Mesodermal cell (in vitro differentiated cells): ENCODE measurements at regions not wholly inside any gene's neighbourhood (a gene's known extent, or its start where the extent isn't known, plus 50 kb on each side); places are given as distances from the start of the nearest gene placed in this dataset.

Experiments
- H3K27ac ChIP-seq: 2 replicates; pipeline ENCODE4 v1.7.0; 2013; ENCODE audit warnings: mild to moderate bottlenecking, low read depth, low read length, moderate library complexity; ENCODE audit not compliant: severe bottlenecking
- H3K36me3 ChIP-seq: 2 replicates; pipeline ENCODE4 v1.7.1; 2013; ENCODE audit warnings: mild to moderate bottlenecking, low read length, moderate library complexity; ENCODE audit not compliant: control insufficient read depth, insufficient read depth
- H3K4me1 ChIP-seq: one replicate; pipeline ENCODE4 v1.7.1; 2013; ENCODE audit warnings: mild to moderate bottlenecking, low read length; ENCODE audit not compliant: insufficient read depth, control insufficient read depth, poor library complexity, severe bottlenecking
- H3K4me3 ChIP-seq: 2 replicates; pipeline ENCODE4 v1.7.0; 2013; ENCODE audit warnings: low read length, control low read depth, mild to moderate bottlenecking; ENCODE audit not compliant: insufficient read depth, poor library complexity, severe bottlenecking; ENCODE audit errors: extremely low read depth
- H3K9me3 ChIP-seq: 2 replicates; pipeline ENCODE4 v1.7.1; 2013; ENCODE audit warnings: mild to moderate bottlenecking, low read length, moderate library complexity; ENCODE audit not compliant: control insufficient read depth
- WGBS, 2 experiments: methylation state at CpG; one replicate each; pipeline ENCODE4 v1.1.5; 2013; ENCODE audit warnings: missing lambda C conversion rate in 2 of 2; ENCODE audit not compliant: insufficient coverage in 2 of 2; 5-methylcytosine and 5-hydroxymethylcytosine counted together

GRCh38 chr18:65477455-65477854 lies 273.4 kb upstream of the CDH7 start:
- no peaks in the 10 kb centered on the region for H3K9me3 ChIP-seq
- no peaks in the 10 kb centered on the region for H3K36me3 ChIP-seq
- no peak overlapping the region for H3K27ac ChIP-seq
- no peaks in the 10 kb centered on the region for H3K4me1 ChIP-seq
- H3K4me3 ChIP-seq, result no peak overlapping the region
- WGBS, 2 experiments, result 93 to 96% methylated on average over 3 of the region's 3 CpGs

GRCh38 chr18:65468881-65469280 lies 281.9 kb upstream of the CDH7 start:
- H3K4me1 ChIP-seq, result no peaks in the 10 kb centered on the region
- no peak overlapping the region for H3K27ac ChIP-seq
- H3K36me3 ChIP-seq, result no peaks in the 10 kb centered on the region
- no peak overlapping the region for H3K4me3 ChIP-seq
- no peaks in the 10 kb centered on the region for H3K9me3 ChIP-seq
- 74 to 93% methylated on average over 3 of the region's 3 CpGs for WGBS, 2 experiments

GRCh38 chr18:65464361-65464760 lies 286.5 kb upstream of the CDH7 start:
- H3K27ac ChIP-seq, result no peak overlapping the region
- WGBS, 2 experiments, result 78% methylated on average over 1 of the region's 1 CpG; no CpG with 5 or more reads in 1 of the 2 experiments
- no peaks in the 10 kb centered on the region for H3K9me3 ChIP-seq
- no peaks in the 10 kb centered on the region for H3K36me3 ChIP-seq
- no peak overlapping the region for H3K4me3 ChIP-seq
- no peaks in the 10 kb centered on the region for H3K4me1 ChIP-seq

GRCh38 chr18:65459741-65460140 lies 291.1 kb upstream of the CDH7 start:
- H3K36me3 ChIP-seq, result no peaks in the 10 kb centered on the region
- 100% methylated on average over 1 of the region's 3 CpGs; no CpG with 5 or more reads in 1 of the 2 experiments for WGBS, 2 experiments
- no peak overlapping the region for H3K27ac ChIP-seq
- no peaks in the 10 kb centered on the region for H3K9me3 ChIP-seq
- no peak overlapping the region for H3K4me3 ChIP-seq
- H3K4me1 ChIP-seq, result no peaks in the 10 kb centered on the region

DNA sequence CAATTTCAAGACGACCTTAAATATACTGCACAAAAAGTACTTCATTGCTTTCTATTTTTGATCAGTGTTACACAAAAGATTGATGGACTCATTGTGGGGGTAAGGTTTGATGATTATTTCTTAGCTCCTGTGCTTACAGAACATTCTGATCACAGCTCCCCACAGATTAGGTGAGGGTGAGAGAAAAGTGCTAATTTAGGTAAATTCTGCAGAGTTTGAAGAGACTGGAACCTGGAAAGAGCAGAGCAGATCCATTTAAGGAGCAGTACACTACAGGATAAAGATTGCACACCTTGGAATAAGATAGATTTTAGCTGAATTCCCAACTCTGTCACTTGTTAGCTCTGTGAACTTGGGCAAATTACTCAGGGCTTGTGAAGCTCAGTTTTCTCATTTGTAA lies 291.9 kb upstream of the CDH7 start:
- Histone ChIP-seq H3K4me1 (no peaks in the 10 kb centered on the region), H3K4me3 (no peak overlapping the region), H3K27ac (no peak overlapping the region), H3K36me3 (no peaks in the 10 kb centered on the region), H3K9me3 (no peaks in the 10 kb centered on the region)
- no CpG with 5 or more reads among the region's 1 CpG for WGBS, 2 experiments

DNA sequence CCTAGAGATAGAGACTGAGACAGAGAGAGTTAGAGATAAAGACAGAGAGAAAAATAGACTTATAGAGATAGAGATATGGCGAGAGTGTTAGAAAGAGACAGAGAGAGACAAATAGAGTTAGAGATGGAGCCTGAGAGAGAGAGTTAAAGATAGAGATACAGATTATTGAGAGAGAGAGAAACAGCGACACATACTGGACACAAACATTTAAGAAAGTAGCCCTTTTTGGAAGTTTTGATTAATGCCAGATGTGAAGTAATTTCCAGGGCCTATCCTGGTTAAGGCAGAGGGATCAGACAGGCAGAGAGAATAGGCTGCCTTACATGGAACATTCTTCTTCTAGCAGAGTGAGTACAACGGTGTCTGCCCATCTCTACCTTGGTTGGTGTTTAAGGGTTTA lies 311.6 kb upstream of the CDH7 start:
- Histone ChIP-seq H3K27ac (no peak overlapping the region), H3K9me3 (no peaks in the 10 kb centered on the region), H3K4me3 (no peak overlapping the region), H3K4me1 (no peaks in the 10 kb centered on the region), H3K36me3 (no peaks in the 10 kb centered on the region)
- WGBS, 2 experiments, result 80 to 93% methylated on average over 1 to 3 of the region's 3 CpGs

DNA sequence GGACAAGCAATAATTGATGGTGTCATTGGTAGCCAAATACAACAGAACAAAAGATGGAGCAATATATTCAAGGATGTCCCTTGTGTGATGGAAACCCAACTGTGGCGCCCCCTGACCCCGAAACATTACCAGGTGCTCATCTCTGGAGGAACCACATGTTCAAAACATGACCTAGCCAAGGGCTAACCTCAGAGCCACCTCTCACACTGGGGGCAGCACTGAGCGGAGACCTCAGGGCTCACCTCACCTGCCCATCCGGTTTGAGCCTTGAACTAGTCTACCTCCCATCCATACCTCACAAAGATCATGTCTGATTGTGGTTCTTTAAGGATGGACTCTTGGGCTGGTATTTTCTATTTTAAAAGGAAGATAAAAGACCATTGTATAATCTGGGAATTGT lies 314.4 kb upstream of the CDH7 start:
- WGBS, 2 experiments, result 95 to 100% methylated on average over 2 of the region's 4 CpGs
- H3K36me3 ChIP-seq, result no peaks in the 10 kb centered on the region

GRCh38 chr18:65435534-65435933 lies 315.3 kb upstream of the CDH7 start:
- Histone ChIP-seq H3K4me3 (no peak overlapping the region), H3K9me3 (no peaks in the 10 kb centered on the region), H3K4me1 (no peaks in the 10 kb centered on the region), H3K27ac (no peak overlapping the region), H3K36me3 (no peaks in the 10 kb centered on the region)
- WGBS, 2 experiments, result 100% methylated on average over 2 of the region's 2 CpGs; no CpG with 5 or more reads in 1 of the 2 experiments

More for the DNA sequence above, 314.4 kb upstream of the CDH7 start:
- Histone ChIP-seq H3K9me3 (no peaks in the 10 kb centered on the region), H3K4me3 (no peak overlapping the region), H3K27ac (no peak overlapping the region), H3K4me1 (no peaks in the 10 kb centered on the region)

DNA sequence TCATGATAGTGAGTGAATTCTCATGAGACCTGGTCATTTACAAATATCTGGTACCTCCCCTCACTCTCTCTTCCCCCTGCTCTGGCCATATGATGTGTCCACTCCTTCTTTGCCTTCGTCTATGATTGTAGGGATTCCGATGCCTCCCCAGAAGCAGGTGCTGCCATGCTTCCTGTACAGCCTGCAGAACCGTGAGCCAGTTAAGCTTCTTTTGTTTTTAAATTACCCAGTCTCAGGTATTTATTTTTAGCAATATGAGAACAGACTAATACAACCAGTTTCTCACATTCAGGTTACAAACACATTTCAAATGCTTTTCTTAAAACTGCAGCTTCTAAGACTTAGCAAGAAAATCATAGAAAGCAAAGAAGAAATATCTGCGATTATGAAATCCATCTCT lies 321.2 kb upstream of the CDH7 start:
- WGBS, 2 experiments, result 86 to 93% methylated on average over 2 of the region's 4 CpGs
- H3K36me3 ChIP-seq, result no peaks in the 10 kb centered on the region

GRCh38 chr18:65425366-65425765 lies 325.4 kb upstream of the CDH7 start:
- Histone ChIP-seq H3K36me3 (no peaks in the 10 kb centered on the region), H3K4me1 (no peaks in the 10 kb centered on the region), H3K4me3 (no peak overlapping the region), H3K27ac (no peak overlapping the region), H3K9me3 (no peaks in the 10 kb centered on the region)
- 80 to 89% methylated on average over 1 to 3 of the region's 3 CpGs for WGBS, 2 experiments

More for the DNA sequence above, 321.2 kb upstream of the CDH7 start:
- Histone ChIP-seq H3K4me3 (no peak overlapping the region), H3K27ac (no peak overlapping the region), H3K9me3 (no peaks in the 10 kb centered on the region), H3K4me1 (no peaks in the 10 kb centered on the region)

DNA sequence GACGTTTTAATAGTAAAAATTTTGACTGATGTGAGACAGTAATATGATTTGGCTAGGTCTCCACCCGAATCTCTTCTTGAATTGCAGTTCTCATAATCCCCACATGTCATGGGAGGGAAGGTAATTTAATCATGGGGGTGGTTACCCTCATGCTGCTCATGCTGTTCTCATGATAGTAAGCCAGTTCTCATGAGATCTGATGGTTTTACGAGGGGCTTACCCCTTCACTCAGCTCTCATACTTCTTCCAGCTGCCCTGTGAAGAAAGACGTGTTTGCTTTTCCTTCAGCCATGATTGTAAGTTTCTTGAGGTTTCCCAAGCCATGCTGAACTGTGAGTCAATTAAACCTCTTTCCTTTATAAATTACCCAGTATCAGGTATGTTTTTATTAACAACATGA lies 327.0 kb upstream of the CDH7 start:
- Histone ChIP-seq H3K4me3 (no peak overlapping the region), H3K27ac (no peak overlapping the region), H3K9me3 (no peaks in the 10 kb centered on the region), H3K4me1 (no peaks in the 10 kb centered on the region), H3K36me3 (no peaks in the 10 kb centered on the region)
- WGBS, 2 experiments, result 83% methylated on average over 1 of the region's 4 CpGs; no CpG with 5 or more reads in 1 of the 2 experiments
